Keratinocyte (primary cell): ENCODE measurements at regions not wholly inside any gene's neighbourhood (a gene's known extent, or its start where the extent isn't known, plus 50 kb on each side); places are given as distances from the start of the nearest gene placed in this dataset.

Experiments used
- DNase-seq: peaks from one replicate; pipeline ENCODE4 v3.0.0-alpha.2; 2011; ENCODE audit warnings: low read depth, missing footprints, low spot score
- FAIRE-seq: peaks from 2 replicates; lab custom pipeline; 2011; peaks lifted over from hg19 to GRCh38; lab: Jason Lieb, UNC
- H2AFZ ChIP-seq: 2 replicates; pipeline ENCODE4 v1.6.0; 2012; ENCODE audit warnings: low read length, control low read depth, inconsistent platforms; ENCODE audit not compliant: control insufficient read depth
- H3K27ac ChIP-seq: 2 replicates; pipeline ENCODE4 v1.5.1; 2011; ENCODE audit warnings: low read length; ENCODE audit not compliant: control insufficient read depth, insufficient read depth
- H3K27me3 ChIP-seq: 3 replicates; pipeline ENCODE4 v1.6.0; 2011; ENCODE audit warnings: low read length; ENCODE audit not compliant: control insufficient read depth, insufficient read depth; ENCODE audit errors: extremely low read depth
- H3K36me3 ChIP-seq, 2 experiments: 2 replicates in 1 of 2; 3 replicates in 1 of 2; pipeline ENCODE4 v1.5.1; 2011; ENCODE audit warnings: low read length in 2 of 2, mild to moderate bottlenecking in 1 of 2; ENCODE audit not compliant: control insufficient read depth in 2 of 2, insufficient read depth in 2 of 2; ENCODE audit errors: extremely low read depth in 1 of 2
- H3K4me1 ChIP-seq: 3 replicates; pipeline ENCODE4 v1.5.1; 2011; ENCODE audit warnings: low read length; ENCODE audit not compliant: control insufficient read depth, insufficient read depth; ENCODE audit errors: extremely low read depth
- H3K4me2 ChIP-seq: 3 replicates; pipeline ENCODE4 v1.6.0; 2011; ENCODE audit warnings: low read depth, low read length; ENCODE audit not compliant: control insufficient read depth, insufficient read depth; ENCODE audit errors: extremely low read depth
- H3K4me3 ChIP-seq, 3 experiments: fragments of 200-600 bp in 1 of 3; sonication (generic) in 1 of 3; 2 replicates in 2 of 3; 3 replicates in 1 of 3; pipeline ENCODE4 v1.5.1; 2011 to 2016; ENCODE audit warnings: low read length in 3 of 3, mild to moderate bottlenecking in 3 of 3, control low read depth in 2 of 3, inconsistent platforms in 1 of 3, low read depth in 1 of 3, mixed read lengths in 1 of 3, mixed run types in 1 of 3, moderate library complexity in 1 of 3; ENCODE audit not compliant: control insufficient read depth in 2 of 3, insufficient read depth in 2 of 3; ENCODE audit errors: extremely low read depth in 1 of 3
- H3K79me2 ChIP-seq: 2 replicates; pipeline ENCODE4 v1.6.0; 2012; ENCODE audit warnings: low read length; ENCODE audit not compliant: control insufficient read depth, insufficient read depth
- H3K9ac ChIP-seq: 3 replicates; pipeline ENCODE4 v1.6.0; 2011; ENCODE audit warnings: low read length; ENCODE audit not compliant: control insufficient read depth, insufficient read depth; ENCODE audit errors: extremely low read depth
- H3K9me1 ChIP-seq: 3 replicates; pipeline ENCODE4 v1.6.0; 2011; ENCODE audit warnings: low read length; ENCODE audit not compliant: control insufficient read depth, insufficient read depth; ENCODE audit errors: extremely low read depth
- H3K9me3 ChIP-seq: 2 replicates; pipeline ENCODE4 v1.5.1; 2012; ENCODE audit warnings: low read depth, low read length; ENCODE audit not compliant: control insufficient read depth
- H4K20me1 ChIP-seq: 3 replicates; pipeline ENCODE4 v1.6.0; 2011; ENCODE audit warnings: low read length; ENCODE audit not compliant: control insufficient read depth, insufficient read depth; ENCODE audit errors: extremely low read depth
- CTCF ChIP-seq, 3 experiments: IDR thresholded peaks in 1 of 3; conservative IDR thresholded peaks in 1 of 3; optimal IDR thresholded peaks in 1 of 3; 2 replicates in 2 of 3; 3 replicates in 1 of 3; pipeline versions ENCODE3 to v1.5.1; 2011; ENCODE audit warnings: low read length in 3 of 3, mild to moderate bottlenecking in 3 of 3, moderate library complexity in 2 of 3, control low read depth in 1 of 3, inconsistent platforms in 1 of 3; ENCODE audit not compliant: insufficient read depth in 2 of 3; ENCODE audit errors: extremely low read depth in 1 of 3
- EZH2 ChIP-seq: IDR thresholded peaks from one replicate; pipeline ENCODE4 v1.6.1; 2012; ENCODE audit warnings: inconsistent platforms, mild to moderate bottlenecking, low read length, moderate library complexity
- dilution Hi-C: fragments of 300-500 bp; cut with MboI; formaldehyde crosslinking; loops from one replicate; pipeline ENCODE4 v1.7.0; 2020; ENCODE audit warnings: low sequenced_read_pairs; ENCODE audit not compliant: extremely low pct_ligation_motif_present

GRCh38 chr4:27861802-27862201 is 1001.2 kb downstream of the STIM2 start:
- H3K79me2 ChIP-seq, result no peaks in the 10 kb centered on the region
- no peak overlapping the region for H3K4me3 ChIP-seq
- H3K4me2 ChIP-seq, result no peak overlapping the region
- no peak overlapping the region for H3K27ac ChIP-seq
- H3K36me3 ChIP-seq, result no peaks in the 10 kb centered on the region
- H3K9me3 ChIP-seq, result no peaks in the 10 kb centered on the region
- H3K4me1 ChIP-seq, result no peaks in the 10 kb centered on the region
- no peak for DNase-seq
- H4K20me1 ChIP-seq, result no peaks in the 10 kb centered on the region
- H3K9me1 ChIP-seq, result no peaks in the 10 kb centered on the region
- H3K27me3 ChIP-seq, result no peaks in the 10 kb centered on the region
- no peak overlapping the region for H3K9ac ChIP-seq
- TF ChIP-seq EZH2, result no peak
- no peak for TF ChIP-seq CTCF (optimal IDR thresholded peaks at IDR 0.05 in 1 of 3, IDR thresholded peaks at IDR 0.05 in 1 of 3, conservative IDR thresholded peaks at IDR 0.05 in 1 of 3; ENCODE audit: extremely low read depth in 1 of 3, insufficient read depth in 2 of 3, low read length in 3 of 3)
- dilution Hi-C loops, result no loop called here
- H2AFZ ChIP-seq, result no peak overlapping the region
- FAIRE-seq, result no peak

- no peaks in the 10 kb centered on the region for H3K79me2 ChIP-seq
- dilution Hi-C loops, result no loop called here
- TF ChIP-seq EZH2 (no peak), CTCF (optimal IDR thresholded peaks at IDR 0.05 in 1 of 3, IDR thresholded peaks at IDR 0.05 in 1 of 3, conservative IDR thresholded peaks at IDR 0.05 in 1 of 3; ENCODE audit: extremely low read depth in 1 of 3, insufficient read depth in 2 of 3, low read length in 3 of 3) (no peak)
- no peak overlapping the region for H3K4me2 ChIP-seq
- no peak for FAIRE-seq
- no peaks in the 10 kb centered on the region for H4K20me1 ChIP-seq
- DNase-seq, result no peak
- H3K4me1 ChIP-seq, result no peaks in the 10 kb centered on the region
- H2AFZ ChIP-seq, result no peak overlapping the region
- no peaks in the 10 kb centered on the region for H3K27me3 ChIP-seq
- no peaks in the 10 kb centered on the region for H3K9me1 ChIP-seq
- H3K27ac ChIP-seq, result no peak overlapping the region
- H3K9ac ChIP-seq, result no peak overlapping the region
- no peaks in the 10 kb centered on the region for H3K9me3 ChIP-seq
- H3K36me3 ChIP-seq, result no peaks in the 10 kb centered on the region
- H3K4me3 ChIP-seq, result no peak overlapping the region
These were observed 1013.0 kb downstream of the STIM2 start for GRCh38 chr4:27873596-27873995.
